HG02623 (cell line): ENCODE measurements at regions not wholly inside any gene's neighbourhood (a gene's known extent, or its start where the extent isn't known, plus 50 kb on each side); places are given as distances from the start of the nearest gene placed in this dataset.

Experiments used
- ATAC-seq: cut with Tn5 transposase; IDR thresholded peaks from one replicate; pipeline ENCODE4 v1.9.1; 2021; ENCODE audit warnings: moderate library complexity; ENCODE audit not compliant: unreplicated experiment

DNA sequence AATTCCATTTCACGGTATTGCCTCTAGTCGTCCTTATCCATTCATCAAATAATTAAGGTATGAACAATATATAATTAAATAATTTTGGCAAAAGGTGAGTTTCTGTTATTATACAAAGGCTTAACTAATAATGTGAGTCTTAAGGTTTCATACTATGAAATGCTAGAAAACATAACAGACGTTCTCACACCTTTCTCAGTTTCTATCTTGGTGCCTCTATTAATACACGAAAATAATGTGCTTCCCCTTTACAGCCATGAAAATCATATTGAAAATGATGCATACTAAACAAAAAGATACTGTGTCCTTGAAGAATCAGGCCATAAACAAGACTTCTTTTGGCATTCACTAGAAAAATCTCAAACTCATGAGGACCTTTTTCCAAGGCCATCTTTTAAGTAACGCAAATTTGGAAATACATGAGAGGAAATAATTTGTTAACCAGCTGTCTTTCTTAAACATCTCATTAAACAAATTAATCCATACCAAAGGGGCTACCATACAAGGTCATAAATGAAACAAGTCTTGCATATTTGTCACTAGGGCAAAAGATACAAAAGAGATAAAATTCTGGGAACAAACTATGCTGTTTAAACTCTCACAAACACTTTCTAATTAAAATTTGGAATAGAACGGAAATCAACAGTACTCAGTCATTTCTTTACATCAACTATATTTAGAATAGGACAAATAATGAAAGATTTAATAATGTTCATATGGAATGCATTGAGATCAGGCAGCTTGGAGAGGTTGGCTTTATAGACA is 53.9 kb upstream of the CAV2 start:
- ATAC-seq, result no peak

GRCh38 chr7:116446212-116446855 is 53.2 kb upstream of the CAV2 start:
- ATAC-seq, result no peak

- no peak for ATAC-seq
Measured at GRCh38 chr7:116447436-116447835, 52.1 kb upstream of the CAV2 start.

- no peak for ATAC-seq
Measured at GRCh38 chr7:116447966-116448839, 51.3 kb upstream of the CAV2 start.

GRCh38 chr7:116449441-116449840 is 50.1 kb upstream of the CAV2 start:
- no peak for ATAC-seq
